NCI-H1092 (cell line): ENCODE measurements at regions not wholly inside any gene's neighbourhood (a gene's known extent, or its start where the extent isn't known, plus 50 kb on each side); places are given as distances from the start of the nearest gene placed in this dataset.

ENCODE experiments used
- DNase-seq: peaks from one replicate; lab custom pipeline; 2025; lab: John Stamatoyannopoulos, UW

DNA sequence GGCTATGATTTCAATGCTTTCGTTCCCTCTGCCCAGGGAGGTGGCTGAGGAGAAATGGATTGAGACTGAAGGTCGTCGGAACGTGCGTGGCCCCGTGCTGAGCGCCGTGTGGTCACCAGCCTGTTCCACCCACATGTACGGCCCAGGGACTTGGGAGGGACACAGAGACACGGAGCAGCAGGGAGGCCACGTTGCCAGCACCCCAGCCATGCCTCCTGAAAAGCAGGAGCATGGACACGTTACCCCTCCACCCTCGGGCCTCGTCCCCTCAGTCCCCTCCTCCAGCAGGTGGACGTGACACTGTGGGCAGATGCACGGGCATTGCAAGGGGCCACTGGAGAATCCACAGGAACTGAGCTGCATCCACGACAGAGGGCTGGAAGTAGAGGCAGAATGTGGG lies 133.1 kb upstream of the CST7 start:
- no peak for DNase-seq

DNA sequence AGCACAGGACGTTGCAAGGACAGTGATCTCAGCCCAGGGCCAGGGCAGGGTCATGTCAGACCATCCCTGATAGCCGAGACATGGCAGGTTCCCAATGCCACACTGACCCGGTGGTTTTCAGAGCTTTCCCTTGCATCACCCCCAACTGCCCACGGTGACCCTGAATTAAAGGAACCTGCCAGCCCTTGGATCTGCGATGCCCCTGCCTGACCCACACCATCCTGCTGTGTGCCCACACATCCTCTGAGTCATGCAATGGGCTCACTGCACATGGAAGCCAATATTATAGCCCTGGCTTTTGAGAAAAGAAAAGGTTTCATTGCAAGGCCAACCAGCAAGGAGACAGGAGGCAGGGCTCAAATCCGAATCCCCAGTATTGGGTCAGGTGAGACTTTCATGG lies 132.6 kb upstream of the CST7 start:
- no peak for DNase-seq

DNA sequence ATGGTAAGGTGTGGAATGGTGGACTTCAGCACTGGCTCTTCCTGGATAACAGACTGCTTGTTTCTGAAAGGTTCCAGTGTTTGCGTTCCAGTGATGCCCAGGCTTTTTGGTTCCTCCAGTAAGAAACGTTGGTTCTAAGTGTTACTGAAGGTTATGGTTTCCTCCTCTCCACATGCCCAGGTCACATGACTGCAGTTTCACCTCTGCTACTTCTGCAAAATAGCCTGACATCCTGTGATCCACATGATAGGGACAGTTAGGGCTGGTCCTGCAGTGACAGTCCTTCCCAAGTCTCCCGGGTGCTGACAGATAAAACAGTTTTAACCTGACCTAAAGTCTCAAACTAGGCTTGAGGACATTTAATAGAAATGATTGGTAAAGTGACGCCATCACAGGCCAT lies 132.2 kb upstream of the CST7 start:
- no peak for DNase-seq

DNA sequence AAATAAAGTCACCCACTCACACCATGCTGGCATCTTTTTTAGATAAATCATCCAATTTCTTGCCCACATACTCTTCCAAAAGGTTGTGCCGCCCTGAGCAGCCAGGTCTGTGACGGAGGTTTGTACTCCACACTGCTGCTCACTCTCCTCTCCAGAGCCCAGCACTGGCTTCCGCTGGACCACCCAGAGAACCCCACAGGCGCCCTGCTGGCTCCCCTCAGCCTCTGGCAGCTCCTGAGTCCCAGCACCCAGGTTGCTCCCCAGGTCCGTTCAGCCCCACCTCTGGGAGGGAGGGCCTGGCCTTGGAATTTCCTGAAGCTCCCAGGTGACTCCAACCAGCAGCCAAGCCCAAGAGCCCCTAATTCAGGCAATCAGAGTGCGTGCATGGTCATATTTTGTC lies 131.7 kb upstream of the CST7 start:
- no peak for DNase-seq

DNA sequence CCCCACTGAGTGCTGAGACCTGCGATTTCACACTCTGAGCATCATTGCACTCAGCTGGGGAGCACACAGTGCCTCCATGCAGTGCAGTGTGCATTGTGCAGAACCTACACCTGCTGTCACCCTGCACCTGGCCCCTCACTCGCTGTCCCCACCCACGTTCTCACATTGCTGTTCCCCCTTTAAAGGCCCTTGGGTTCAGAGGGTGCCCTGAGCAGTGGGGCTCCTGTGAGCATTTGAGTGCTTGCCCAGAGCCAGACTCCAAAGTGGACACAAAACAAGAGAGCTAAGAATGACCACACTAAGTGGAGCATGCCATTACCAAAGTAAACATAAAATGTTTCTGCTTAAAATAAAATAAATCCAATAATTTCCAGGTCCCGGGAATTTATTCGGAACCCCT lies 131.0 kb upstream of the CST7 start:
- DNase-seq: no peak

DNA sequence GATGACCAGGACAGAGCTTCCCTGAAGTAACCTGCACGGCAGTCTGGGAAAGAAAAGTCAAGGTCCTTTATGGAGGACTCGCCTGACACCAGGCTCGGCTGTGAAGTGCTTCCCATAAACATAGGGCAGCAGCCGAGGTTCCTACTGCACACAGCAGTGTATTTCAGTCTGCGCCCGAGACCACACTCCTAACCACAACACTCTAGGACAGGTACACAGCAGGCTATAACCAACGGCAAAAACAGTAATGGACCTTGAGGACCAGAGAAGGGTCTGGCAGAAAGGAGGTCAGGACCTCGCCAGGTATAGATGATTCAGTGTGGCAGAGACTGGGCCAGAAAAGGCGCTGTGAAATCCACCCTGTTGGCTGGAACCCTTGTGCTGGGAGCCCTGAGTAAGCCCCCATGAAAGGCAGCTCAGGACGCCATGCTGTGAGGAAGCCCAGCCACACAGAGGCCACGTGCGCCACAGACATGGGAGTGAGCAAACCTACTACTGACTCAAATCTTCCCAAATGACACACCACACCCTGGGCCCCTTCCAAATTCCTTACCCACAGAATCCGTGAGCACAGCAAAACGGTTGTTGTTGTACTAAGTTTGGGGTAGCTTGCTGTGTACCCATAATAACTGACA lies 129.6 kb upstream of the CST7 start:
- DNase-seq: no peak

DNA sequence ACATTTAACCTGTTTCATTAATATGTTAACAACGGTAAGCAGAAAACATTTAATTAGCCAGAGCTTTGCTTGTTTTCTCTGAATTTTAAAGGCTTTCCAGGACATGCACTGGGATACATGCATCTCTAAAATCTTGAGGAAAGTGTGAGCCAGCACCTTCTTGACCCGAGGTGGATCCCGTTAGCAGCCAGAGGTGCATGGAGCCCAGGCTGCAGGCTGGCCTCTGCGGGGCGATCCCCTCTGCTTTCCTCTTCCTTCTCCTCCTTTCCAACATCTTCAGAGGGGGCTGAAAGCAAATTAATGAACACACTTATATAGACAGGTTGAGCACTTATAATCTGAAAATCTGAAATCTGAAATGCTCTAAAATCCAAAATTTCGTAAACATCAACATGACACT lies 128.7 kb upstream of the CST7 start:
- DNase-seq: no peak

DNA sequence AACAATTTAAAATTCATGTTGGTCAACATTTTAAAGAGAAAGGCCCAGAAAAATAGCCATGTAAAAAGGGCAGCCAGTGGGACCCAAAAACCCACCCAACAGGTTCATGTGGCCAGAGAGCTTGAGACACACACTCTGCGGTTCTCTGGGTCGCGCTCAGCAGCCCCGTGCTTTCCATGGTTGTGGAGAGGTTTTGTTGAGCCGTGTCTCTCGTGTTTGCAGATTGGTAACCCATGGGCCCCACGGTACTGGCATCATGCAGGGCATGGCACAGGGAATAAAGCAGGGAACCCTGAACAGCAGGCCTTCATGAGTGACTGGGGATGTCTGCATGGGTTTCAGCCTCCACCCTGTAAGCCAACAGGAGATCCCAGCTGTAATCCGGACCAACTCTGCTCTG lies 127.7 kb upstream of the CST7 start:
- no peak for DNase-seq

DNA sequence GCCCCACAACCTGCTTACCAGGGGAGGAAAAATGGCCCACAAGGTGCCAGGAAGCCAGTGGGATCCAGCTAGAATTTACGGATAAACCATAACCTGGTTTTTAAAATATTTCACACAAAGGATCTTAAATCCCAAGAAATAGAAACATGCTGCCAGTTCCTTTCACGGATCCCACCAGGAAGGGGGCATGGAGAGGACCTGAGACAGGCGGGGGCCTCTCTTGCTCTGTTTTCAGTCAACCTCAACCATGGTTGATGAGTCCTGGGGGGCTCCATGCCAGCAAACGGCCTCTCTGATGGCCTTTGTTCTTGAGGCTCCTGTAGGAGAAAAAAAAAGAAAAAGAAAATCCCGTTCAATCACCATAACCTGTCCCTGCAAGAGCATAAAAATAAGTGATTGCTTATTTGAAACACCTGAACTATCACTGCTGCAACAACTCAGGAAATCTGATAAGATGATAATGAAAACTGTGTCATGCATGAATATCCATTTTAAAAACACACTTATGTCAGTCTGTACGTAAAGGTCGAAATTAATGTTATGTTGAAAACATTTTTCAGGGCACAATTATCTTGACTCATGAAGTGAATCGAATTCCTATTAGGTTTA lies 125.8 kb upstream of the CST7 start:
- no peak for DNase-seq

DNA sequence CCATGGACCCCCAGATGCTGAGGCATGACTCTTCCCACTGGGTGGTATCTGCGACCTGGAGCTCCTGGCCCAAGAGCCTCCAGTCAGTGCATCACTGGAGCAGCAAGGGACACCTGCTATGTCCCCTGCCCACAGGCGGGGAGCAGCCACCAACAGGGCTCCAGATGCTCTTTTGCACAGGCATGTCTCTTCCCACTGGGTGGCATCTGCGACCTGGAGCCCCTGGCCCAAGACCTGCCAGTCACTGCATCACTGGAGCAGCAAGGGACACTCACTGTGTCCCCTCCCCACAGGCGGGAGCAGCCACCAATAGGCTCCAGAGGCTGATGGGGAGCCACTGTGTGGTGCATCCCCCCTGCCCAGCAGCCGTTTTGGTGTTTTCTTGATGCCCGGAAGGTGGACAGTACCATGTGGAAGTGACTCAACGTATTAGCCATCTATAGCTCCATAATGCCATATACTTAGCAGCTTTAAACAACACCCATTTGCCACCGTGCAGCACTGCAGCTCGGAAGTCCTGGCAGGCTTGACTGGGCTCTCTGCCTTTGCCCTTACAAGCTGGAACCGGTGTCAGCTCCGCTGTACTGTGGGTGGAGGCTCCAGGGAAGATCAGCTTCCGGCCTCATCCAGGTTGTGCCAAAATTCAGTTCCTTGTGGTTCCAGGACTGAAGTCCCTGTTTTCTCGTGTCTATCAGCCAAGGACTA lies 124.9 kb upstream of the CST7 start:
- no peak for DNase-seq

DNA sequence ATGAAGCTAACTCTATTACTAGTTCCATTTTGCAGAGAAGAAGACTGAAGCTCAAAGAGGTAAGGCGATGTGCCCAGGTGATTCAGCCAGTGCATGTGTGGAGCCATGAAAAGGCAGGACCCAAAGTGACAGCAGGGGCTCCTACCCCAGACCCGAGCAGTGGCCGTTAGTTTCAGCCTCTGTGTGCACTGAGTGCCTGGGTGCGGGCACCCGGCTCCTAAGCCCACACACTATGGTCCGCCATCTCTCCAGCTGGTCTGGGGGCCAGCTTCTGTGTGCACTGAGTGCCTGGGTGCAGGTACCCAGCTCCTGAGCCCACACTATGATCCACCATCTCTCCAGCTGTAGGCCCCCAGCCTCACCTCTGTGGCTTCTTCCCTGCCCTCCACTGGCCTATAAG lies 123.5 kb upstream of the CST7 start:
- DNase-seq: no peak

DNA sequence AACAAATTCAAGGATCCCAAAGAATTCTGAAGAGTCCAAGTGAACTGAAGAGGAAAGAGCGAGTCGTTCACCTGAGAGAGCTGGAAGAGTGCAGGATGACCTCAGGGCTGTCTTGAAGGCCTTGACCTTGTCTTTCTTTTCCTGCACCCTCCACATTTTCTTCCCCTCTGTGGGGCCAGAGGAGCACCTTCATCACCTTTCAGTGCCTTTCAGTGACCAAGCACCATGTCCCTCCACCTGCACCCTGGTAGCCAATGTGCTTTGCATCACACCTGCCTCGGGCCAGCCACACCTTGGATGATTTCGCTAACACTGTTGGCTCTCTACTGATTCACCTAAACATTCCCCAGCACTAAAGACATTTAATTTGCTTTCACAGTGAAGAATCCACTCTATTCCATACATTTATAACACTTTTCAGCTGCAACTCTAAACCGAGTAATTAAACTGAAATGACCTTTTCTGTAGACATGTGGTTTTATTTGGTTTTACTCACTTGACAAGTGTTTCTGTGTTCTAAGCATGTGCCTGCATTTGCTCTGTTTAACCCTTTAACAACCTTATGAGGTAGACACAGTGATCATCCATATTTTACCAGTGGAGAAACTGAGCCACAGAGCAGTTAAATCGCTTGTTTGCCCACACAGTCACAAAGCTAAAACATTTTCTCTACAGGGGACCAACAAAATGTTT lies 121.3 kb upstream of the CST7 start:
- DNase-seq: no peak

DNA sequence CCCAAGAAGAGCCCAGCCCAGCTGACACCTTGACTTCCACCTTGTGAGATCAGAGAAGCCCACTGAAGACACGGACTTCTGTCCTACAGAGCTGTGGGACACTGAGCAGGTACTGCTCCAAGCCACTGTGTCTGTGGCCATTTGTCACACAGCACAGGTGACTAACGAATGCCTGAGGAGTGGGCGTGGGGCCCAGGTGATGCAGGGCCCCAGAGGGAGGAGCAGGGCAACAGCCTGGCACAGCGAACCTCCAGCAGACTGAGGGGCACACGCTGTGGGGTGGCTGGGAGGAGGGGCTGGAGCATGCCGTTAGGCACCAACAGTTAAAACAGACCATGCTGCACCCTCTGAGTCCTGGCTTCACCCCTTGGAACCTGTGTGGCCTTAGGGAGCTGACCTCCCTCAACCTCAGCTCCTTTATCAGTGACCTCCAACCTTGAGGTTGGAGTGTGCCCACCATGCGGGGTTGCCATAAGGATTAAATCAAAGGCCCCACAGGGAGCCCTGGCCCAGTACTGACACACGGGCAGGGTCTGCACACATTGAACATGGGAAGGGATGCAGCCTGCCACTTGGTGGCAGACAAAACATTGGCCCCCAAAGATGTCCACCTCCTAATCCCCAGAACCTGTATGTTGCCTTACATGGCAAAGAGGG lies 119.9 kb upstream of the CST7 start:
- DNase-seq: no peak

DNA sequence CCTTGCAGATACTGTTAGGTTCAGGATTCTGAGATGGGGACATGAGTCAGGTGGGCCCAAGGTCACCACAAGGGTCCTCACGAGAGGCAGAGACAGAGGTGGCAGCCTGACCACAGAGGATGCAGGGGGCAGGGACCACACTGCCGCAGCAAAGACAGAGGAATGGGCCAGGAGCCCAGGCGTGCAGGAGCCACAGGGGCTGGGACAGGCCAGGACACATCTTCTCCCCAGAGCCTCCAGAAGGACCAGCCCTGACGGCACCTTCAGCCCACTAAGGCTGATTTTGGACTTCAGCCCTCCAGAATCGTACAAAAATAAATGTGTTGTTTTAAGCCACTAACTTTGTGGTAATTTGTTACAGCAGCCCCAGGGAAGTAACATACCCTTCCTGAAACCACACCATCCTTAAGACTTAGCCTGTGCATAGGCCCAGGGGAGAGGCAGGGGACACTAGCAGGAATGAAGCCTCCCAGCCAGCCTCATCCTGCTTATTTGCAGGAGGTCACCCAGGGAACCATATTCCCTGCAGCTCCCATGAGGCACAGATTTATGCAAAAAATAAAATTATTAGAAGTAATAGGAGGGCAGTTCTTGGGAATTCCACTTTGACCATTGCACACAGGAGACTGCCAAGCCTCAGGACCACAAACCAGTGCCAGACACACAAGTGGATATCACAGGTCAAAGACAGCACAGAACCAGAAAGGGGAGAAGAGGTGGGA lies 119.3 kb upstream of the CST7 start:
- DNase-seq: no peak

DNA sequence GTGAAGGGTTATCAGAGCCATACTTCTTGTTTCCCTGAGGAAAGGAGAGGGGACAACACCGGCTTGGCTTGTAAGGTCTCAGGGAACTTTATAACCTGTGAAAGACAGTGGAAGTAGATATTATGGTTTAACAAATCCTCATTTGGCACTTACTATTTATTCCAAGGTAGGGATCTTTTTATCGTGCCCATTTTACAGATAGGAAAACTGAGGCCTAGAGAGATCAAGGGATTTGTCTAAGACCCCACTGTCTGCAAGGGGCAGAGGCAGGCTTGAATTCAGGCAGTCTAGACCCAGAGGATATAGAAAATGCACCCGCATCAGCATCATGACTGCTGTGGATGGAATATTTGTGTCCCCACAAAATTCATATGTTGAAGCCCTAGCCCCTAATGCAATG lies 118.4 kb upstream of the CST7 start:
- DNase-seq: no peak

DNA sequence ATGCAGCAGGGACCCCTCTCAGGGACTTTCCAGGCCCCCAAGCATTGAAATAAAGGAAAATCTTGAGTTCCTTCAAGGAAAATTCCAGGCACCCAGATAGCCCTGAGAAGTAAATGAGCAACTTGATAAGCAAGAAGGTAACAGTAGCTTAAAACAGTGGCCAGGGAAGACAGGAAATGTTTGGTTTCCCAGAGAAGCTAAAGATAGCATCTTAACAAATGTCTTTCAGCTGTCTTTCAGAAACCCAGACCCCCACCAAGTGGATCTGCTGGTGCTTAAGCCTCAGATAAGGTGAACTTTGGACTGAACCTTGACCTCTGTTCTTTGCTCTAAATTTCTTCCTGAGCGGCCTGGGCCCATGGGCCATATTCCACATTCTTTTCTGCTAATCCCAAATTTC lies 117.8 kb upstream of the CST7 start:
- DNase-seq: no peak

DNA sequence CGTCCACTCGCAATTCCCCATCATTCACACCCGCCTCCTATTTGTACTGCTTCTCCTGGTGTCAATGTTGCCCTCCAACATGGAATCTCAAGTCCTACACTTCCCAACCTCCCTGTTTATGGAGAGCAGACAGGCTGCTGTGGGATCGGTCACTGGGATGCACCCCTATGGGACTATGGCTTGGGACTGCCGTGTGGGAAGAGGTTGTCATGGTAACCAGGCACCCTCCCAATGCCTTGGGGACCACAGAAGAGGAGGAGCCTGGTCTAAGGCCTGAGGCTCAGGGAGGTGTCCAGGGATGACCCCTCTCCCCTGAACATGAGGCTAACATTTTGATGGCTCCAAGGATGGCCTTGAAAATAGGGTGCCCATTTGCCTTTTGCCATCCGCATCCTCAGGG lies 116.6 kb upstream of the CST7 start:
- DNase-seq: no peak

DNA sequence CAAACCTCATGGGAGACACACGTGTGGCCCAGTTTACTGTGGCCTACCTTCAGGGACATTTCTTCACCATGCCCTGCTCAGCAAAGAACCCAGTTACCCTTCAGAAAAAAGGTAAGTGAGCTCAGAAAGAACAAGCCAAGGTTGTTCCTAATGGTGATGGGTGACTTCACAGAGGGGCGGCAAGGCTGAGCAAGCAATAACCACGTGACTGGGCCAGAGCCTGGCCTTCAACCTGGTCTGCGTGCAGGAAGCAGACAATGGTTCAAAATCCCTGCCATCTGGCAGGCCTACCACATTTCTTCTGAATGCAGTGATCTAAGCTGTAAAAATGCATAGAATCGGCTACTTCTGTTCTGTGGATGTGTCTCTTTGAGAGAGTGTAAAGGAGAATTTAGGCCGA lies 115.5 kb upstream of the CST7 start:
- DNase-seq: no peak

DNA sequence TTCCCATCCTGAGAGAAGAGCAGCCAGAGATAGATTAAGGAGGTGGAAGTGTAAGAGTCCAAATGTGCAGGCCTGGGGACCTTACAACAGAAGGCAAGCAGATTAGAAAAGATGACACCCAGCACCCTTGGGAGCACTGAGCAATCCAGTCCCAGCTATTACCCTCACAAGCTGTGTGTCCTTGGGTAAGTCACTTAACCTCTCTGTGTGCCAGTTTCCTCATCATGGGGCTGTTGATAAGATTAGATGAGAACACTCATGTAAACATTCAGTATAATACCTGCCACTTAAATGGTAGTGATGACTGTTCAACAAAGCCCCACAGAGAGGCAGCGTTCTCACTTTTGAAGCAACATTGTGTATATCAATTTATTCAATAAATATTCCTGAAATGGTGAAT lies 114.8 kb upstream of the CST7 start:
- no peak for DNase-seq

DNA sequence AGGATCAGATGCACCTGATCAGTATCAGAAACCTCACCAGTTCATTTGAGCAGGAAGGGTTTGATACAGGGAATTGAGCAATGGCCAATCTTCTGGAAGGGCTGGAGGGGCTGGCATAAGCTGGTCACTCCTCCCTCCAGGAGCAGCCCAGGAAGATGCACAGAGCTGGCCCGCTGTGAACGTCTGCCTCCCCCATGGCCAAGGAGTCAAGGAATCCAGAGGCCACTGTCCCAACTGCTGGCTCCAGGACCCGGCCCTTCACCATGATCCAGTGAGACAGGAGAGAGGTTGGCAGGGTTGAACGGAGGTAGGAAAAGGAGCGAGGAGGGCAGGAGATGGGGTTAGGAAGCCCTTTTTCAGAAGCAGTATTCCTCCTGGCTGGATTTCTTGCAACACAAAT lies 113.9 kb upstream of the CST7 start:
- no peak for DNase-seq

DNA sequence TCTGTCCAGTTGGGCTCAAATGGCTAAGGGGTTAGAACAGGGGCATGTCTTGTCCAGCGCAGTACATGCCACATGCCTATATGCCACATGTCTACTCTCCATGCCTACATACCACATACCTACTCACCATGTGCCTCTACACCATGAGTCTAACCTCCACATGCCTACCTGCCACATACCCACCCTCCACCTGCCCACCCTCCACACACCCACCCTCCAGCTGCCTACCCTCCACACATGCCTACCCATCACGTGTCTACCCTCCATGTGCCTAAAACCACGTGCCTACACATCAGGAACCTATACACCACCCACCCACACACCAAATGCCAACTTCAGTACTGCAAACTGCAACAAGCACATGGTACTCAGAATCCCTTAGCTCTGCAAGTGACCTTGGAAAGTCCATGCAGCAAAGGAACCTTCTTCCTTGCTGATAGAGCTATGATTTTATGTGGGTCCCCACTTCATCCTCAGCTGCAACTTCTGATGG lies 113.0 kb upstream of the CST7 start:
- DNase-seq: no peak
